ENCODE measurements at regions not wholly inside any gene's neighbourhood (a gene's known extent, or its start where the extent isn't known, plus 50 kb on each side); places are given as distances from the start of the nearest gene placed in this dataset.
"Not testable (repeated sequence)": the region's sequence is repeated elsewhere in the genome, so short reads cannot be mapped to it uniquely, and the experiment has no call there.

DNA sequence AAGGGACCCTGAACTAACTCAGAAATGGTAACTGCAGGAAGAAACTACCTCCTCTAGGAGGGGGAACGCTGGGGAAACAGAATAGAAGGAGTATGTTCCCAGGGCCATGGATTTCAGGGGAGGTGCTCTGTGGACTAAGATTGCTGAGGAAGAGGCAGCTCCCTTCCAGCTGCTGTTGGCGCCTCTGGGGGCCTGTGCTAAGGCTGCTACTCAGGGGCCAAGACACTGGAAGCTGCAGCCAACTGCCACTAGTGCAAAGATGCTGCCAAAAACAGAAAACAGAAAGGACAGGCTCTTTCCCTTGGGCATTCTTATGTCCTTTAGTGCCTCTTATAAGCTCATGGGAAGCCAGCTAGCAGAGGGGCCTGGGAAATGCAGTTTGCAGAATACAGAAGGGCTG lies 58.0 kb upstream of the SGIP1 start:
- Histone ChIP-seq H3K36me3 (ENCODE audit: control insufficient read depth in 2 of 2, insufficient read depth in 1 of 2, low read length in 2 of 2) (peaks cover 0 to 15% of the 10 kb centered on the region in 2 experiments; a peak in 1 of 3 replicates), H3K4me1 (ENCODE audit: control insufficient read depth, insufficient read depth, low read length) (no peaks in the 10 kb centered on the region), H3K27ac (ENCODE audit: extremely low read depth, low read depth, low read length) (no peak overlapping the region), H3K4me3 (ENCODE audit: low read depth, low read length) (no peak overlapping the region), H3K9me3 (ENCODE audit: control insufficient read depth, insufficient read depth, low read depth, low read length) (no peaks in the 10 kb centered on the region)
- ChIA-PET CTCF (interaction anchor here (0.6 to 2.0 kb wide), 2 partner anchors 29 to 233 kb away, joined by 3 to 5 read pairs; no protein-coding TSS in a partner anchor), POLR2A (no interaction called here)
- TF ChIP-seq ZFP69B (tag by site-specific recombination; IDR thresholded peaks at IDR 0.05) = no peak
- no peak for TF ChIP-seq EGR2 (tag by site-specific recombination; IDR thresholded peaks at IDR 0.05; ENCODE audit: low read depth)

DNA sequence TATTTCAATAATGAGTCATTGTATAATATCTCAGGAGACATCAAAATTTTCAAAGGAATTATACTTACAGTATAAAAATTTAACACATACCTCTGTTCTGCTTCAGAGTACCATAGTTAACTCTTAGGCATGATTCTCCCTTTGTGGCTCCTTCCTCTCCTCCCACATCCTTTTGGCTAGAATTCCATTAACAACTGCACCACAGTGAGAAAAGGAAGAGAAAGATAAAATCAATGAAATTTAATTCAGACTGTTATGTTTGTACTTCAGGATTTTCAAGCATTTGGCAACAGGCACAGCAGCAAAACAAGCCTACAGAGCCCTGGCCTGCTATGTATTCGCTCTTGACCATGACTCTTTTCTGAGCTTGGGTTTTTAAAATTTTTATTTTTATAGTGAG lies 57.2 kb upstream of the SGIP1 start:
- POLR2A ChIA-PET = no interaction called here
- Histone ChIP-seq H3K27ac (ENCODE audit: extremely low read depth, low read depth, low read length) (no peak overlapping the region), H3K4me3 (ENCODE audit: low read depth, low read length) (no peak overlapping the region), H3K9me3 (ENCODE audit: control insufficient read depth, insufficient read depth, low read depth, low read length) (no peaks in the 10 kb centered on the region), H3K36me3 (ENCODE audit: control insufficient read depth in 2 of 2, insufficient read depth in 1 of 2, low read length in 2 of 2) (peaks cover 0 to 15% of the 10 kb centered on the region in 2 experiments; a peak in 1 of 3 replicates), H3K4me1 (ENCODE audit: control insufficient read depth, insufficient read depth, low read length) (no peaks in the 10 kb centered on the region)
- CTCF ChIA-PET = interaction anchor here (0.6 to 2.0 kb wide), 2 partner anchors 30 to 234 kb away, joined by 3 to 5 read pairs; no protein-coding TSS in a partner anchor
- TF ChIP-seq ZNF580 (tag by site-specific recombination; IDR thresholded peaks at IDR 0.05) (no peak), ZNF704 (tag by site-specific recombination; IDR thresholded peaks at IDR 0.05) (no peak), ZNF423 (tag by site-specific recombination; IDR thresholded peaks at IDR 0.05) (no peak), ZIC2 (tag by site-specific recombination; IDR thresholded peaks at IDR 0.05) (no peak), MZF1 (tag by site-specific recombination; IDR thresholded peaks at IDR 0.05; ENCODE audit: borderline replicate concordance) (no peak), SP2 (tag by site-specific recombination; IDR thresholded peaks at IDR 0.05) (no peak), BCL6B (tag by site-specific recombination; IDR thresholded peaks at IDR 0.05) (no peak), ZBTB10 (tag by site-specific recombination; IDR thresholded peaks at IDR 0.05) (no peak), ZNF48 (tag by site-specific recombination; IDR thresholded peaks at IDR 0.05) (no peak)

- ChIA-PET POLR2A (no interaction called here), CTCF (no interaction called here)
- H3K4me1 ChIP-seq (ENCODE audit: control insufficient read depth, insufficient read depth, low read length) = no peaks in the 10 kb centered on the region
- no peak overlapping the region for H3K27ac ChIP-seq (ENCODE audit: extremely low read depth, low read depth, low read length)
- peaks cover 0 to 15% of the 10 kb centered on the region in 2 experiments; a peak in 1 of 3 replicates for H3K36me3 ChIP-seq (ENCODE audit: control insufficient read depth in 2 of 2, insufficient read depth in 1 of 2, low read length in 2 of 2)
- H3K9me3 ChIP-seq (ENCODE audit: control insufficient read depth, insufficient read depth, low read depth, low read length) = no peaks in the 10 kb centered on the region
- H3K4me3 ChIP-seq (ENCODE audit: low read depth, low read length) = no peak overlapping the region
- peak; percentile 1 for TF ChIP-seq SETDB1 (IDR thresholded peaks at IDR 0.05; ENCODE audit: insufficient read length, low read length)
- TF ChIP-seq BCL11A (tag by site-specific recombination; IDR thresholded peaks at IDR 0.05; ENCODE audit: low read depth) = no peak
Observed at GRCh38 chr1:66478116-66478515, 55.8 kb upstream of the SGIP1 start.

GRCh38 chr1:66480162-66480561 lies 53.8 kb upstream of the SGIP1 start:
- H3K9me3 ChIP-seq (ENCODE audit: control insufficient read depth, insufficient read depth, low read depth, low read length) = no peaks in the 10 kb centered on the region
- no peak overlapping the region for H3K4me3 ChIP-seq (ENCODE audit: low read depth, low read length)
- TF ChIP-seq TRIM28 (IDR thresholded peaks at IDR 0.05; ENCODE audit: borderline replicate concordance, low read length) (peak; percentile 80; the same call in 1 of the 2 replicates), SETDB1 (IDR thresholded peaks at IDR 0.05; ENCODE audit: insufficient read length, low read length) (peak; percentile 44), ZNF626 (tag by site-specific recombination; IDR thresholded peaks at IDR 0.05) (no peak)
- POLR2A ChIA-PET = no interaction called here
- peaks cover 0 to 5% of the 10 kb centered on the region in 2 experiments; a peak in 1 of 3 replicates for H3K36me3 ChIP-seq (ENCODE audit: control insufficient read depth in 2 of 2, insufficient read depth in 1 of 2, low read length in 2 of 2)
- CTCF ChIA-PET = interaction anchor here (1.0 kb wide), 1 partner anchor 223 kb away, joined by 3 read pairs; no protein-coding TSS in a partner anchor
- H3K4me1 ChIP-seq (ENCODE audit: control insufficient read depth, insufficient read depth, low read length) = no peaks in the 10 kb centered on the region
- no peak overlapping the region for H3K27ac ChIP-seq (ENCODE audit: extremely low read depth, low read depth, low read length)

- H3K4me3 ChIP-seq (ENCODE audit: low read depth, low read length); H3K36me3 ChIP-seq (ENCODE audit: control insufficient read depth in 2 of 2, insufficient read depth in 1 of 2, low read length in 2 of 2); H3K9me3 ChIP-seq (ENCODE audit: control insufficient read depth, insufficient read depth, low read depth, low read length); H3K4me1 ChIP-seq (ENCODE audit: control insufficient read depth, insufficient read depth, low read length); H3K27ac ChIP-seq (ENCODE audit: extremely low read depth, low read depth, low read length); CTCF ChIA-PET; POLR2A ChIA-PET: not testable (repeated sequence)
Observed at GRCh38 chr1:66481215-66481614, 52.7 kb upstream of the SGIP1 start.
